ENCODE measurements at regions not wholly inside any gene's neighbourhood (a gene's known extent, or its start where the extent isn't known, plus 50 kb on each side); places are given as distances from the start of the nearest gene placed in this dataset.
"Not testable (repeated sequence)": the region's sequence is repeated elsewhere in the genome, so short reads cannot be mapped to it uniquely, and the experiment has no call there.

DNA sequence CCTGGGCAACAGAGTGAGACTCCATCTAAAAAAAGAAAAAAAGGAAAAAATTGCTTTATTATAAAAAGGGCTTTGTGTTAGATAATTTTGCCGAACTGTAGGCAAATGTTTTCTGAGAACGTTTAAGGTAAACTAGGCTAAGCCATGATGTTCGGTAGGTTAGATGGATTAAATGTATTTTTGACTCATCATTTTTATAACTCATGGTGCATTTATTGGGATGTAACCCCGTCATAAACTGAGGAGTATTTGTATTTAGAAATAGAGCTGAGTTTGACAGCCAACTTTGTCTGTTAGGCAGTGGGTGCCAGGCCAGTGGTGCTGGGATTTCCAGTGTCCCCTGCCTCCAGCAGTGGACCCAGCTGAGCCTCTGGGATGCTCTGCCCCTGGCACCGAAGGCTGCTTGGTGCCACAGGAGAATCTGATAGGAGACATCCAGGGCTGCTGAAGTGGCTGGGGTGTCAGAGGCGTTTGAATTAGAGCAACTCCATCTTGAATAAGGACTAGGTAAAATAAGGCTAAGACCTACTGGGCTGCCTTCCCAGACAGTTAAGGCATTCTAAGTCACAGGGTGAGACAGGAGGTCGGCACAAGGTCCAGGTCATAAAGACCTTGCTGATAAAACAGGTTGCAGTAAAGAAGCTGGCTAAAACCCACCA lies 114.9 kb upstream of the EEPD1 start:
- no peak for DNase-seq

GRCh38 chr7:36039243-36039642 lies 113.8 kb upstream of the EEPD1 start:
- no peak for DNase-seq

DNA sequence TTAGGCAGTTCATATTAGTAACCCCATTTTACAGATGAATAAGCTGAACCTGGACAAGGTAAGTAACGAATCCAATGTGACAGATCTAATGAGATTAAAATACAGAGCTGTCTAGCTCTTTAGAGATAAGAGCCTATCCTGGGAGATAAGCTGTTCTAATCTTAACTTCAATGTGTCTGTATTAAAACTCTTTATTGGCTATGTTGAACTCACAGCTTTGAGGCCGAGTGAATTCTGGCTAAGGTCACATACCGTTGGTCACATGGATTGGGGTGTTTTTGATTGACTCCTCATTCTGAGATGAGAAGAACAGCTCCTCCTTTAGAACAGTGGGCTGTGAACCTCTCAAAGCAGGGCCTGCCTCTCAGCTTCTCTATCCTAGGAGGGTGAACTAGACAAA lies 113.4 kb upstream of the EEPD1 start:
- DNase-seq: no peak

DNA sequence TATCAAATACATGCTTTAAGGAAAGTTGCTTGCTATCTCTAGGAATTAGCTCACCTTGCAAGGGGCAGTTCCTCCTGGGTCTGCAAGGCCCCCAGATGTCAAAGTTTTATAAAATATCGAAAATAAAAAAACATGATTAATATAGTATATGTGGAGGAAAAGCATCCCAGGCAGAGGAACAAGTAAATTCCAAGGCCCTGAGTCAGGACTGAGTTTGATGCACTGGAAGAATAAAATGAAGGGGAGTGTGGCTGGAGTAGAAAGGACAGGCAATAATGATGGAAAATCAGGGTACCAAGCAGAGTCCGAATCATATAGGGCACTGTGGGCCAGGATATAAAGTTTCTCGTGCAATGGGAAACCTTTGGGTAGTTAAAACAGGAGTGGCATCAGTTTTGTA lies 112.4 kb upstream of the EEPD1 start:
- DNase-seq: no peak

DNA sequence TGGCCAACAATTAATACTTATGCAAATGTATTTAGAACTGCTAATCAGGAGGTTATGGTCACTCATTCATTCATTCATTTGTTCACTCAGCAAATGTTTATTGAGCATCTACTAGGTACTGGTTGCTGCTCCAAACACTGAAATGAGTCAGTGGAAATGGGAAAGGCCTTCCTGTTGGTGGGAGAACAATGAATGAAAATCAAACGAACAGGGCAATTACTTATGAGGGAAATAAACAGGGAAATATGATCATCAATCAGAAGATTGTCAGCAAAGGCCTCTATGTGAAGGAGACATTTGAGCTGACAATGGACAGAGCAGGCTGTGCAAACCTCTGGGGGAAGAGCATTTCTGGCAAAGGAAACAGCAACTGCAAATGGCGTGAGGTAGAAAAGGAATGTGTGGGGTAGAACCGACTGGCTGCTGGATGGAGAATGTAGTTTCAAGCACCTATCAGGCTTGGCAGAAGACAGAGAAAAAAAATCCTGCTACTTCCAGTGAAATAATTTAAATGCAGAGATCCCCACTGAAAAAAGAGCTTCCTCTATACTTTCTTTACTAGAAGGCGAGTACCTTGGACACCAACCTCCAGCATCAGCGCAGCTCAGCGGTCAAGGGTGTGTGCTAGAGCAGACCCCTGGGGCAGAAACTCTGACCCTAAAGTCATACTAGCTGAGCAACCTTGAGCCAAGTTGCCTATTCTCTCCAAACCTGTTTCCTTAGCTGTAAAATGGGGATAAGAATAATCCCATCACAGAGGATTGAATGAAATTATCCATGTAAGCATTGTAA lies 108.8 kb upstream of the EEPD1 start:
- no peak for DNase-seq

DNA sequence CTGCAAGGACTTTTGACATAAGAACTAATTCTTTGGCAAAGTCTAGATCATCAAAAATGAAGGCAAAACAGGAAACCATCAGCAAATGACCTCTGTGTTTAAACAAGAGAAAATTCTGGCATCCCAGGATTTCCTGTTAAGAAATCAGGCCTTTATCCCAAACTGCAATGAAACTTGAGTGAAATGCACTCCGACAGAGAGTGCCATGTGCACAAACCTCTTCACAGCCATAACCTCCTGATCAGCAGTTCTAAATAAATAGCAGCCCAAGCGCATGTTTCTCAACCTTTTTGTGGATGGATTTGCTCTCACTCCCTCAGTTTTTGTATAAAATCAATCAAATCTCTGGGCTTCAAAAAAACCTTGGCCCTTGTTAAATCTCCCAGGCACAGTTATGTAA lies 107.7 kb upstream of the EEPD1 start:
- peak; percentile 72 for DNase-seq

GRCh38 chr7:36045830-36046341 lies 107.2 kb upstream of the EEPD1 start:
- no peak for DNase-seq

- no peak for DNase-seq
These were observed 105.9 kb upstream of the EEPD1 start for GRCh38 chr7:36047091-36047658.

DNA sequence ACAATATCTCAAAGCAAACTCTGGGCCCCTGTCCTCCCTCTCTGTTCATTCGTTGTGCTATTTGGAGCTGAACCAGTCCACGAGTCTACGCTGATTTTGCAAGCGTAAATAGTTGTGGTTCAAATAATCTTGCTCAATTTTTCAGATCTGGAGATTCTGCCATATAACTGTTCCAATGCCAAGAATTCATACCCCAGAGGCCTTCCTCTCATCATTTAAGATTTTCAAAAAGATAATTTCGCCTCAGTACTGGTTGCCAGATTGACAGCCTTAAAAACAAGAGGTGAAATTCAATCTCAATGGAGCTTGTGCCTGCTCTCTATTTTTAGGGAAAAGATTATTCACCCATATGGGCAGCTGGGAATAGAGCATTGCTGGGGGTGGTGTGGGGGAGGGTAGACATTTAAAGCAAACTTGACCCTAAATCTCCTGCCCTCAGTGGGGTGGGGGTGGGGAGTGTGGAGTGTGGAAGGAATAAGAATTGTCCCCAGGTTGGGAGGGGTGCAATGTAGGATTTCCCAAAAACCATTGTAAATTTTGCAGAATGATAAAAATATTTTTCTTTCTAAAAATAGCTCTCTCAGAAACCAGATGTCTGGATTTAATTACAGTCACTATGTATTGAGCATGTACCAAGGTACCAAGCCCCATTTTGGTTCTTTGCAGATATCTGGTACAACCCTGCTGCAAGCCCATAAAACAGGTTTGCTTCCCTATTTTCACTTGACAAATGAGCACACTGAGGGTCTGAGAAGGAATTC lies 104.7 kb upstream of the EEPD1 start:
- DNase-seq: peak; percentile 85

DNA sequence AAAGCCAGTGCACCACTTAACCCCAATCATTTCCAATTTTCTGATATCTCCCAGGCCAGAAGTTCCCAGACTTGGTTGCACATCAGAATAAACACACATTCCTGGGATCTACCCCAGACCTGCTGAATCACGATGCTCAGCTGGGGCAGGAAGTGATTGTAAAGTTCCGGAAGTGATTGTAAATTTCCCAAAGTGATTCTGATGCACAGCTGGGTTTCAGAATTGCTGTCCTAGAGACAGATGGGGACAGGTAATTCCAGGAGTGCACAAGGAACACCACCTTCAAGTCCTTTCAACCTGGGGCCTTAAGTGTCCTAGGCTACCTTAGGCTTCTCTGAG lies 104.2 kb upstream of the EEPD1 start:
- no peak for DNase-seq

DNA sequence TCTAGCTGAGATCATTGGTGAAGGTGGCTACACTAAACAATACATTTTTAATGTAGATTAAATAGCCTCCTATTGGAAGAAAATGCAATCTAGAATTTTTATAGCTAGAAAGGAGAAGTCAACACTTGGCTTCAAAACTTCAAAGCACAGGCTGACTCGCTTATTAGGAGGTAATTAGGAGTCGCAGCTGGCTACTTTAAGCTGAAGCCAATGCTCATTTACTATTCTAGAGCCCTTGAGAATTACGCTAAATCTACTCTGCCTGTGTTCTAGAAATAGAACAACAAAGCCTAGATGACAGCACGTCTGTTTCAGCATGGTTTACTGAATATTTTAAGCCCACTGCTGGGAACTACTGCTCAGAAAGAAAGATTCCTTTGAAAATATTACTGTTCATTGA lies 101.6 kb upstream of the EEPD1 start:
- DNase-seq: no peak

GRCh38 chr7:36053589-36053988 lies 99.5 kb upstream of the EEPD1 start:
- no peak for DNase-seq

DNA sequence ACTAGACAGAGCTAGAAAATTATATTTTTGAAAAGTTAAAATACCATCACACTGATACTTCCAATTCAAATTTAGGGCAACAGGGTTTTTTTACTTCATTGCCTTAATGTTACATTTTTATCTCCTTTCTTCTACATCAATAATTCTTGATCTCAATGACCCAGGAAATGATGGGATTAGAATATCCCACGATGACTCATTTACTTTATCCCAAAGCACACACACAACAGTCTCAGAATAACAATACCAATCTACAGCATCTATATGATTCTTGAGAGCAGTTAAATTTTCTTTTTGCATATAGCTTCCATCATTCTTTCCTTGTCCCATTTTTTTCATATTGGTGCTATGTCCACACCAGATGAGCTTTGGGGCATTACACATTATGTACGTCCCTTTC lies 98.4 kb upstream of the EEPD1 start:
- DNase-seq: no peak

DNA sequence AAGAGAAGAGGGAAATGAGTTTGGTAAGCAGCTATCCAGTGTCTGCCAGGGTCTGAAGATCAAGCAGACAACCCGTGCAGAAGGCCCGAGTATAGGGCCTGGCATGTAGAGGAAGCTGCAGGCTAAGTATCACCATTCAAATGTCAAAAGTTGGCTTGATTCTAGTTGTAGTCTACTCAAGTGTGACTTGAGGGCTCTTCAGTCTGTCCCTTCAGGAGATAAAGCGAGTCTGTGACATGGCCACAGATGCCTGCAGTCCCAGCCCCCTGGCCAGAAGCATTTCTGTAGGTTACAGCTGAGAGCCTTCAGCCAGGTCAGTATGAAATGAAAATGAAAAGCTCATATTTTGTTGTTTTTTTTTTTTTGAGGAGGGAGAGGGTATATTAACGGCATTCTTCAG lies 97.8 kb upstream of the EEPD1 start:
- no peak for DNase-seq

DNA sequence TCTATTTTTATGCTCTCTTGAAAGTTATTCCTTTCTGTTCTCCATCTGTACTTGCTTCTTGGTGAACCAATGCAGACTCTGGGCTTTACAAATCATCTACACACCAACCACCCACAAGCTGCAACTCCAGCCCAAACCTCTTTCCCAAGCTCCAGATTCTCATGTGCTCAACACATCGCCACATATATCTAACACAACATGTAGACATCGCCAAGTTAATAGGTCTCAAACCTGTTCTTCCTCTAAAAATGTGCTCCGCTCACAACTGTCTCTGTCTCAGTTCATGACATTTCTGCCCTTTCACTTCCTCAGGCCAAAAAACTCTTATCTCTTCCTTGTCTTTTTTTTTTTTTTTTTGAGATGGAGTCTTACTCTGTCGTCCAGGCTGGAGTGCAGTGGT lies 95.7 kb upstream of the EEPD1 start:
- DNase-seq: peak; percentile 67

DNA sequence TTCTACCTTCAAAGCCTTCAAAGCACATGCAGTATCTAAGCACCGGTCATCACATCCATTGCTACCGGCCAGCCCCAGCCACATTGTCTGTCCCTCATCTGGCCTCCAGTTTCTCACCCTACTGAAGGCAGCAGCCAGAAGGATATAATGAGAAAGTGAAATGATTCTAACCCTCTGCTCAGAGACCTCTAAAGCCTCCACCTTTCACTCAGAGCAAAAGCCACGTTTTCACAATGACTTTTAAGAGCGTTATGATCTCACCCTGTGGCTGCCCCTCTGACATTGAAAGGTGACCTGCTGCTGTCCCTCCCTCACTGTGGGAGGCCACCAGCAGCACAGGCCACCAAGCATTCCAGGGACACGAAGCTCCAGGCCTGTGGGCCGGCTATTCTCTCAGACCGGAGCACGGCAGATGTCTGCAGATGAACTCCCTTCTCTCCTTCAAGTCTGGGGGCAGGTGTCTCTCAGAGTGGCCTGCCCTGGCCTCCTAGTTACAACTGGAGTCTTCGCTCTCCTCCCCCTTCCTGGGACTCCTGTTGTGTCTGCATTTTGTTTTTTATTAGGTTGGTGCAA lies 94.9 kb upstream of the EEPD1 start:
- DNase-seq: no peak

DNA sequence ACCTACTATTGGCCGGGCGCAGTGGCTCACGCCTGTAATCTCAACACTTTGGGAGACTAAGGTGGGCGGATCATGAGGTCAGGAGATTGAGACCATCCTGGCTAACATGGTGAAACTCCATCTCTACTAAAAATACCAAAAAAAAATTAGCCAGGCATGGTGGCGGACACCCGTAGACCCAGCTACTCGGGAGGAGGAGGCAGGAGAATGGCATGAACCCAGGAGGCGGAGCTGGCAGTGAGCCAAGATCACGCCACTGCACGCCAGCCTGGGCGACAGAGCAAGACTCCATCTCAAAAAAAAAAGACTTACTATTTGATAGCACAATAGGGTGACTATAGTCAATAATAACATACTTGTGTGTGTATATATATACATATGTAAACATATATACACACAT lies 92.7 kb upstream of the EEPD1 start:
- not testable (repeated sequence) for DNase-seq

DNA sequence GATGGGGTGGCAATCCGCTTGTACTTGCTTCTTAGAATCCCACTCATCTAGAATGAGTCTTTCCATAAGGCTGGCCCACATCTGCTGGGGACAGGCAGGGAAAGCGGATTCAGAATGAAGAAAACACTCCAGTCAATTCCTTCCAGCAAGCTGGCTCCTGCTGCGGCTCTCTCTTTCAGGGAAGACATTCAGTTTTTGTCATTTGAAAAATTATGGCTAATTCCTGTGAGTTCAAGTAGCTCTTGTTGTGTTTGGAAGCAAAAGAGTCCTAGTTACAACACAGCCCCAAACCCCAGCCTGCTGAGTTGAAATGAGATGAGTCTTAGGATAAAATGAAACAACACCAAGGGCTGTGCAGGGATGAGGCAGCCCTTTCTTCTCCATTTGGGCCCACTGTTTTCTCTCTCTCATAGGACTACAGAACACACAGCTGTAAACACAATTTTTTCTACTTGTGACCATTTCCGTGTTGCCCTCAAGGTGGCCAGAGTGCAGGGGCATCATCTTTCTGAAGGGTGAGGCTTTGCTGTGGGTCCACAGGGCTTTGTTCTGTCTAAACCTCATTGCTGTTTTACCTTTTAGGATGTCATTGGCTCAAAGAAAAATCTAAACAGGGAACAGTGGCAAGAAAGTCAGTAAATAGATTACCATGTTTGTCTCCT lies 90.8 kb upstream of the EEPD1 start:
- peak; percentile 81 for DNase-seq

DNA sequence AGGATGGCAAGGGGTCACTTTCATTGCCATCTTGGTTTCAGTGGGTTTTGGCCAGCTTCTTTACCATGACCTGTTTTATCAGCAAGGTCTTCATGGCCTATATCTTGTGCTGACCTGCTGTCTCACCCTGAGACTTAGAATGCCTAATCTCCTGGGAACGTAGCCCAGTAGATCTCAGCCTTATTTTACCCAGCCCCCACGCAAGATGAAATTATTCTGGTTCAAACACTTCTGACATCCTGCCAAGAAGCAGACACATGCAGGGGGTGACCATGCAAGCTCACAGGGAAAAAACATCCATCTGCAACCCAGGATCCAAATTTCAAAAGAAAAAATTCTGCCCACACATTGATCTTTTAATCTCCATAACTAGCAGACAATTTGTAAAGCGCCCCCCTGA lies 88.4 kb upstream of the EEPD1 start:
- DNase-seq: no peak

GRCh38 chr7:36065563-36066342 lies 87.3 kb upstream of the EEPD1 start:
- not testable (repeated sequence) for DNase-seq

GRCh38 chr7:36066343-36066664 lies 86.8 kb upstream of the EEPD1 start:
- DNase-seq: no peak
